ENCODE measurements at regions not wholly inside any gene's neighbourhood (a gene's known extent, or its start where the extent isn't known, plus 50 kb on each side); places are given as distances from the start of the nearest gene placed in this dataset.

DNA sequence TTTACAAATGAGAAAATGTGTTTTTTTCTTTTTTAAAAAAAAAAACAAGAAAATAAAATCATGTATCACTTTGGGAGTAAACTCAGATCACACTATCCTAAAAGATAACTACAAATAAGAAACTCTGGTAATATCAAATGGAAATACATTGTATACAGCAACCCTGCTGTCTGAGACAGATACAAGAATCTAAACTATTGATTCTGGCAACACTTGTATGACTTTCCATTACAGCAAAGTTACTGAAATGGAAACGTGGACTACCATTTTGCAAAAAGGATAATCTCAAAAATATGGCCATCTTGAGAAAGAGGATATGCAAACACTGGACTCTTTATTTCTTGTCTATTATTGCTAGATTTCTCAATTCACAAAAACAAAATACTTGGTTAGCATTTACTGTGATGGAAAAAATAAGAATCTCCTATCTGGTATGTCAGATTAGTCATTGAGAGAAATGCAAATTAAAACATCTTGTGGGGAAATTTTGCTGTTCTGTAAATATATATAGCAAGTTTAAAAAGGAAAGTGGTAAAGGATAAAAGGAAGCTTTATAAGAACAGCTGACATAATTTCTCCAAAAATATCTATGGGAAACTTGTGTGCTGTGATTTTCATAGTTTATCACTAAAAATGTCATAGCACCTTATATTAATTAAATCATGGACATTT lies 112.9 kb upstream of the FER start:
- POLR2A ChIA-PET = no interaction called here
- CTCF ChIA-PET = no interaction called here
- DNase-seq (ENCODE audit: extremely low spot score) = no peak
- TF ChIP-seq LEF1 (IDR thresholded peaks at IDR 0.05; ENCODE audit: borderline replicate concordance) (no peak), SUZ12 (IDR thresholded peaks at IDR 0.05) (no peak), FOXA1 (IDR thresholded peaks at IDR 0.05) (no peak), BHLHE40 (IDR thresholded peaks at IDR 0.05; ENCODE audit: borderline replicate concordance) (no peak), HDGF (IDR thresholded peaks at IDR 0.05; ENCODE audit: borderline replicate concordance) (no peak), ELF4 (IDR thresholded peaks at IDR 0.05) (no peak), ZNF384 (IDR thresholded peaks at IDR 0.05) (no peak), ARNT (IDR thresholded peaks at IDR 0.05) (no peak), NFRKB (IDR thresholded peaks at IDR 0.05) (no peak), CTBP1 (IDR thresholded peaks at IDR 0.05; ENCODE audit: borderline replicate concordance) (no peak), TARDBP (IDR thresholded peaks at IDR 0.05) (no peak), FOXK2 (IDR thresholded peaks at IDR 0.05) (no peak), FOXM1 (IDR thresholded peaks at IDR 0.05; ENCODE audit: borderline replicate concordance) (no peak), SP1 (IDR thresholded peaks at IDR 0.05) (no peak), PKNOX1 (IDR thresholded peaks at IDR 0.05) (no peak), L3MBTL2 (conservative IDR thresholded peaks at IDR 0.05) (no peak)

- ChIA-PET CTCF (no interaction called here), POLR2A (no interaction called here)
- DNase-seq (ENCODE audit: extremely low spot score) = no peak
Observed at GRCh38 chr5:108634010-108634616, 113.6 kb upstream of the FER start.

DNA sequence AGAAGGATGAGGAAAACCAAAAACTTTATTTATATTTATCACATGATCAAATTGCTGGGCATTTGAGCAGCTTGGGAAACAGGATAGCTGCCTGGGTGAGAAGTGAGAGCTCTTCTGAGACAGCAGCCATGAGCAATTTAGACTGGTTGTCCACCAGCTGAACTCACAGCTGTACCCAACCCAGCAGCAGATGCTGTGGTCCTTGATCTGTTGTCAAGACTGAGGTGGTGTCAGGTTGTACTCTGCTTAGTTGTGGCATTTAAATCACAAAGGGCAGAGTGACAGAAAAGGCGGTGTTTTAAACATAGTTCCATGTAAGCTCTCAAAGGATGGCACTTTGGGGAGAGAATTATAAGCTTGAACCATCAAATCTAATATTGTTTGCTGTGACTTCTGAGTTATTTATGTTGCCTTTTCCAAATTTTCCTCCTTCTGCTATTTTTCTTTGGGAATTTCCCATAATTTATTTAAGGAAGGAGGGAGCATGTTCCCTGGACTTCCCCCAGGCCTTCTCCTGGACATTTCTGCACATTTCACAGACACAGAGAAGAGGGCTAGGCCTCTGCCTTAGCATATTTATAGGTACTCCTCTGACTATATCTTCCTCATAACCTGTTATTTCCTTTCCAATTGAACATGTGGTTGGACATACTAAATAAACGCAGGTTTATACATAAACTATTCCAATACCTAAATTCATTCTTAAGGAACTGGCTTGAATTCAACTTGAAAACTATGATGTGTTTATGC lies 117.7 kb upstream of the FER start:
- ChIA-PET POLR2A (no interaction called here), CTCF (interaction anchor here (0.5 kb wide), 1 partner anchor 79 kb away, joined by 3 read pairs; no protein-coding TSS in a partner anchor)
- TF ChIP-seq SP1 (IDR thresholded peaks at IDR 0.05) (no peak), LEF1 (IDR thresholded peaks at IDR 0.05; ENCODE audit: borderline replicate concordance) (no peak), PKNOX1 (IDR thresholded peaks at IDR 0.05) (no peak), SUZ12 (IDR thresholded peaks at IDR 0.05) (no peak), CTBP1 (IDR thresholded peaks at IDR 0.05; ENCODE audit: borderline replicate concordance) (no peak), FOXM1 (IDR thresholded peaks at IDR 0.05; ENCODE audit: borderline replicate concordance) (no peak), ZNF384 (IDR thresholded peaks at IDR 0.05) (no peak), NFRKB (IDR thresholded peaks at IDR 0.05) (no peak), FOXA1 (IDR thresholded peaks at IDR 0.05) (no peak), BHLHE40 (IDR thresholded peaks at IDR 0.05; ENCODE audit: borderline replicate concordance) (no peak), ELF4 (IDR thresholded peaks at IDR 0.05) (no peak), TARDBP (IDR thresholded peaks at IDR 0.05) (no peak), HDGF (IDR thresholded peaks at IDR 0.05; ENCODE audit: borderline replicate concordance) (no peak)
- no peak for DNase-seq (ENCODE audit: extremely low spot score)

More at GRCh38 chr5:108634010-108634616, 113.6 kb upstream of the FER start:
- TF ChIP-seq SP1 (IDR thresholded peaks at IDR 0.05) (no peak), FOXM1 (IDR thresholded peaks at IDR 0.05; ENCODE audit: borderline replicate concordance) (no peak), L3MBTL2 (conservative IDR thresholded peaks at IDR 0.05) (no peak)

DNA sequence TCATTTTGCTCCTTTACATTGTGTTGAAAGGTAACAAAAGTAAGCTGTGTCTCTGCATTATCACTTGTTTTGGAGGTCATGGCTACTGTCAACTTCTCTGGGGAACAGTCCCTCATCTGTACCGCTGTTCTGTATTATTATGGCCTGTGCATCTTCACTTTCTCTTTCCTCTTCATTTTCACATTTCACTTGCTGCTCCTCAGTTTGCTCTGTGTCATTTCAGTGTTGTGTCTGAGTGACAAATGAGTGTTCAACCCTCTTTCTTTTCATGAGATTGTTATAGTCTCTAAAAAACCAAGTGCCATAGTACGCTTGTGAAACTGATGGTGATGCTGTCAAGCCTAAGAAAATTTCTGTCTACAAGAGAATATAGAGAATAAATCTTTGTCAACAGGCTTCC lies 122.0 kb upstream of the FER start:
- ChIA-PET CTCF (no interaction called here), POLR2A (no interaction called here)
- no peak for DNase-seq (ENCODE audit: extremely low spot score)
- TF ChIP-seq FOXK2 (IDR thresholded peaks at IDR 0.05) = no peak
- no peak for TF ChIP-seq SP1 (IDR thresholded peaks at IDR 0.05)
- TF ChIP-seq ZNF384 (IDR thresholded peaks at IDR 0.05) = no peak
- TF ChIP-seq LEF1 (IDR thresholded peaks at IDR 0.05; ENCODE audit: borderline replicate concordance) = no peak
- no peak for TF ChIP-seq NFRKB (IDR thresholded peaks at IDR 0.05)
- TF ChIP-seq TARDBP (IDR thresholded peaks at IDR 0.05) = no peak
- no peak for TF ChIP-seq SUZ12 (IDR thresholded peaks at IDR 0.05)
- no peak for TF ChIP-seq L3MBTL2 (conservative IDR thresholded peaks at IDR 0.05)

DNA sequence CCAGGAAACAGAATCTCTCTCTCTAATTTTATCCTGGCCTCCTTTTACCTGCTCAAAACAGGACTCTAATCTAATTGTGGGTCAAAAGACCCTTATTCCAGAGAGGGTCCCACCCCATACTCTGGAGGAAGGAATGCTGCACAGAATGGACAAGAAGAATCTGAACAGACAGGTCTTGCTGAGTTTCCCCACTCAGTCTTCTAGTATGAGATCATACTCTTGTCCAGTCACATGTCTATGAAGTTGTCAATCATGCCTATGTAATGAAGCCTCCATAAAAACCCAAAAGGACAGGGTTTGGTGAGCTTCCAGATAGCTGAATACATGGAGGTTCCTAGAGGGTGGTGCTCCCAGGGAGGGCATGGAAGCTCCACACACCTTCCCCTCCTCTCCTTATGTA lies 123.9 kb upstream of the FER start:
- TF ChIP-seq ZNF384 (IDR thresholded peaks at IDR 0.05) (no peak), HDGF (IDR thresholded peaks at IDR 0.05; ENCODE audit: borderline replicate concordance) (no peak), NFRKB (IDR thresholded peaks at IDR 0.05) (no peak), FOXK2 (IDR thresholded peaks at IDR 0.05) (no peak), BHLHE40 (IDR thresholded peaks at IDR 0.05; ENCODE audit: borderline replicate concordance) (no peak), L3MBTL2 (conservative IDR thresholded peaks at IDR 0.05) (no peak), PKNOX1 (IDR thresholded peaks at IDR 0.05) (no peak), LEF1 (IDR thresholded peaks at IDR 0.05; ENCODE audit: borderline replicate concordance) (no peak), SP1 (IDR thresholded peaks at IDR 0.05) (no peak), SUZ12 (IDR thresholded peaks at IDR 0.05) (no peak), FOXA1 (IDR thresholded peaks at IDR 0.05) (no peak), TARDBP (IDR thresholded peaks at IDR 0.05) (no peak)
- ChIA-PET POLR2A (no interaction called here), CTCF (no interaction called here)
- no peak for DNase-seq (ENCODE audit: extremely low spot score)

DNA sequence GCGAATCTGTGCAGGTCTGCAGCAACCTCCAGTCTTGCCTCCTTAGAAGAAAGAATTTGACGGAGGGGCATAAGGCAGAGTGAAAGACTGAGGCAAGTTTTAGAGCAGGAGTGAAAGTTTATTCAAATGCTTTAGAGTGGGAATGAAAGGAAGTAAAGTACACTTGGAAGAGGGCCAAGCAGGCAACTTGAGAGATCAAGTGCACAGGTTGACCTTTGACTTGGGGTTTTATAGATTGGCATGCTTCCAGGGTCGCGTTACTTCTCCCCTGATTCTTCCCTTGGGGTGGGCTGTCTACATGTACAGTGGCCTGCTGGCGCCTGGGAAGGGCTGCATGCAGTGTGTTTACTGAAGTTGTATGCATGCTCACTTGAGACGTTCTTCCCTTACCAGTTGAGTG lies 127.2 kb upstream of the FER start:
- no peak for DNase-seq (ENCODE audit: extremely low spot score)
- ChIA-PET CTCF (no interaction called here), POLR2A (no interaction called here)
- TF ChIP-seq CTBP1 (IDR thresholded peaks at IDR 0.05; ENCODE audit: borderline replicate concordance) (no peak), ELF4 (IDR thresholded peaks at IDR 0.05) (no peak), ARNT (IDR thresholded peaks at IDR 0.05) (no peak), SP1 (IDR thresholded peaks at IDR 0.05) (no peak), NFRKB (IDR thresholded peaks at IDR 0.05) (no peak), LEF1 (IDR thresholded peaks at IDR 0.05; ENCODE audit: borderline replicate concordance) (no peak), BHLHE40 (IDR thresholded peaks at IDR 0.05; ENCODE audit: borderline replicate concordance) (no peak), FOXK2 (IDR thresholded peaks at IDR 0.05) (no peak), FOXM1 (IDR thresholded peaks at IDR 0.05; ENCODE audit: borderline replicate concordance) (no peak), PKNOX1 (IDR thresholded peaks at IDR 0.05) (no peak), FOXA1 (IDR thresholded peaks at IDR 0.05) (no peak), SUZ12 (IDR thresholded peaks at IDR 0.05) (no peak), TARDBP (IDR thresholded peaks at IDR 0.05) (no peak), HDGF (IDR thresholded peaks at IDR 0.05; ENCODE audit: borderline replicate concordance) (no peak), ZNF384 (IDR thresholded peaks at IDR 0.05) (no peak), L3MBTL2 (conservative IDR thresholded peaks at IDR 0.05) (no peak)

Data from HEK293T (cell line).